ENCODE measurements at regions not wholly inside any gene's neighbourhood (a gene's known extent, or its start where the extent isn't known, plus 50 kb on each side); places are given as distances from the start of the nearest gene placed in this dataset.

DNA sequence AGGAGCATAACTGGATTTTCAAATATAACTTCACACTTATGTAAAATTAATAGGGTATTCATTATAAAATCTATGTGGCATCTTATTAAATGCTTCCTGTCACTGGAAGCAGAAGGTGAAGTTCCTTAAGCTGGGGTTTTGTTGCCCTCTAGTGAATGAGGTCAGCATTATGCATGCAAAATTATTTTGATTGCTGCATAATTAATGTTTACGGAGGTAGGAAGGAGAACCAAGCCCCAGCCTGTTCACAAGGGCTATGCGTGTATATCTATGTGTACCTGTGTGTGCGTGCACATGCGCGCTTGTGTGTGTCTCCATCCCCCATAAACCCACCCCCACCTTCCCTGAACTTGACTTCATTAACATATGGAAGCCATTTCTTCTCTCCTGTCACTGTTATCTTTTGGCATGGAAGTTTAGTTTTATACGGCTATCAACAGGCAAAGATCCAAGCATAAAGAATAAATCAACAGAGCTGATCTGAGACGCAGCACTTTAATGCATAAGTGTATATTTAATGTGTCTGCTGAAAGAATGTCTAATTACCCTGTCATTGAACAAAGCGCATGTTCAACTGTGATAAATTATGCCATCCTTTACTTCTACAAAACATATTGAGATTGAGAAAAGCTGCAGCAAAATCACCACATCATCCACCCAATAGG, 90.2 kb upstream of the CDH4 start:
- DNase-seq (ENCODE audit: low spot score), result no peak

DNA sequence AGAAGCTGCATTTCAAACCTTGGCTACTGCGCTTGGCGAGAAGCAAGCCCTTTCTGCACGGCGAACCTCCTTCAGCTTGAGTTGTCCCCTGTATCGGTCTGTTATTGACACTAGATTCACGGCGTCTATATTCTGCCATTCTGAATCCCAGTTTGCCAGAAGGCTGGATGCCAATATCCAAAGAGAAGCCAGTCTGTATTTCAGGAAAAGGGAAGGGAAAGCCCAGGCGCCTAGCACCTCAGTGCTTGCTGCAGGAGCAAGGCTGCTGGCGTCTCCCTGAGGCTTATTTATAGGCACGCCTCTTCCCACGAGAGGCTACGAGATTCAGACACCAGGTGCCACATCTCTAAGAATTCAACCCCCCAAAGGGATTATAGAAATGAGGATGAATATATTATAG, 89.6 kb upstream of the CDH4 start:
- DNase-seq (ENCODE audit: low spot score), result no peak

DNA sequence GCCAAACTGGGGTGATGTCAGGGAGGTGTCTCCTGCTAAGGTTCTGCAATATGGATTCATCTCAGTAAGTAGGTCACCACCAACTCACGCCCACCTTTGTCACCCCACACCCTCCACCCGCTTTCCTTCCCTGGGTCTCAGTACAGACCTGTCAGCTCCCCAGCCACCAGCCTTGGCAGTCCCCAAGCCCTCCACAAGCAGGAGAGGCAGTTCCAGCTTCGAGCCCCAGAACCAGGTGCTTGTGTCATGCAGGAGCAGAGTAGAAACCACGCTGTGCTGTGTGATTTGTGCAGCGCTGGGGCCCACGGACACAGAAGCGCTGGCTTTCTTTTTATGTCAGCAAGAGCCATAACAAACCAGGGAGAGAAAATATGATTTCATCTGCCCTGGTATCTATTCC, 89.0 kb upstream of the CDH4 start:
- no peak for DNase-seq (ENCODE audit: low spot score)

DNA sequence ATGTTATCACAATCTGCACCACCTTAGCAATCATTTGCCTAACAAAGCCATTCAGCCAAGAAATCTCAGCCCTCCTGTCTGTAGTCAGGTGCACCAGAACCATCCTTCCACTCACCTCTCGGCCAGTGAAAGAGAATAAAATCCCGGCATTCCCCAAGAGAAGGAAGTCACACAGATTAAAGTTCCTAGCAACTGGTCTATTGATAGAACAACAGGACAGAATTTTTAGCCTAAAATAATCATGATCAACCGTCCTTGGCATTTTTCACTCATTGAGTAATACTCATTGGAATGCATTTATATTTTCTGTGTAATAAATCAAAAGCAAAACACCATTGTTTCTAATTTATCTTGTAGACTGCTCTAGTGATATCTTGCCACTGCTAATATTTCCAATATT, 85.7 kb upstream of the CDH4 start:
- peak; percentile 42 for DNase-seq (ENCODE audit: low spot score)

DNA sequence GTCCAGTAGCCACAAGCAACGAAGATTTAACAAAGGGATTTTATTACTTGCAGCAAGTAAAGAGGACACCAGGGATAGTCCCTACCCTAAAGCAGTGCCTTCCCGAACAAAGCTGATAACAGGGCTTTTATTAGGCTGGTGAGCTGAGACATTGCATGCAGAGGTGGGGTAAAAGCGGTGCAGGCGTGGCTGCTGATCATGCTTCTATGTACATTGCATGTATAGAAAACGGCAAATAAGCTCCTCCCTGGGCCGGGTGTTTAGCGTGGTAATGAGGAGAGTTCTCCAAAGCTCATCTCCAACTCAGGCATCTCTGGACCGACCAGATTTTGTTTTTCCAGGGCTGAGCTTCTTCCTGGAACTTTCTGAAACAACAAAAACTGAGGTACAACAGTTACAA, 83.5 kb upstream of the CDH4 start:
- DNase-seq (ENCODE audit: low spot score), result no peak

DNA sequence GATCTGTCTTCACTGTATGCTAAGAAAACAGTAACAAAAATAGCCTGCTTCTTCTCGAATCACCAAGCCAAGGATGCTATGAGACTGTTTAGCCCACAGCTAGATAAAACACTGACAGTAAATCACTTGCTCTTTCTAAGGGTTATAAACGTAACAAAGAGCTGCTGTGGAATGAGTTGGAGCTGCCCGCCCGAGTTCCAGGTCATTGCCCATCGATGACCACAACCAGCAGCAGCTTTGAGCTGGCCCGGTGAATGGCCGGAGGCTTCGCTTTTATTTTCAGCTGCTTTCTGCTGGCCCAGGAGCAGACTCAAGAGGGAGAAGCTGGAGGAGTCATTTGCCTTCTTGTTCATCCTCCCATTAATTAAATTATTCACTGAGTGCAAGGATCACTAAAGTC, 82.2 kb upstream of the CDH4 start:
- no peak for DNase-seq (ENCODE audit: low spot score)

DNA sequence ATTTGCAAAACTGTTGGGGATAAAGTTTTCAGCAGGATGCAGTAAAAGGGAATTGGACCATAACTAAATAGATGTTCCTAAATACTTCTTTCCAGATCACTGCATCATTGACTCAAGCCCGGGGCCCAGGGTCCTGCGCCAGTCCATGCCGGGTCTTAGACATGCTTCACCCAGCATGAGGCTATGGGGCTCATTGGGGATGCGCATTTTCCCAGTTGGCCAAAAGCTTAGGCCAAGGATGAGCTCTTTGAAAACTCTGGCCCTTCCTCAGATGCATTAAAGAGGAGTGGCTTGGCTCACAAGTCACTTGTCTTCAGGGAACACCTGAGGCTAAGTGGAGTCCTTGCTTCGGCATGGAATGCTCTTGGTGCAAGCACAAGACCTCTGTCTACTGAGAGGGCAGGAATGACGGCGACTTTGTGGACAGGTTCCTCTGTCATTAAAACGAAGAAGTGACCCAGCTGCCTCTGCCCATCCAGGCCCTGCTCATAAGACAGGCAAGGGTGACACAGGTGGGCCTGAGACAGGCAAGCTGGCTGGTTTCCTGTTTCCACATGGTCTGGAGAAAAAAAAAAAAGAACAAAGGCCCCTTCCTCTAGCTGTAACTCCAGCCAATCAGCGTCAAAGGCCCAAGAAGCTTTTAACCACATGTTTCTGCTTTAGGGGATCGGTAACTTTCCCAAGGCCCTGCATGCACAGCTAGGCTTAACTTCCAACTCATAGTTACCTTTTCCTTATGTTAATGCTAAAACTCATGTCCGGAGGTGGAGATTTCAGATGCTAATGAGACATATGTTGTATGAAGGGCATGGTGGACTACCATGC, 81.4 kb upstream of the CDH4 start:
- DNase-seq (ENCODE audit: low spot score), result no peak

DNA sequence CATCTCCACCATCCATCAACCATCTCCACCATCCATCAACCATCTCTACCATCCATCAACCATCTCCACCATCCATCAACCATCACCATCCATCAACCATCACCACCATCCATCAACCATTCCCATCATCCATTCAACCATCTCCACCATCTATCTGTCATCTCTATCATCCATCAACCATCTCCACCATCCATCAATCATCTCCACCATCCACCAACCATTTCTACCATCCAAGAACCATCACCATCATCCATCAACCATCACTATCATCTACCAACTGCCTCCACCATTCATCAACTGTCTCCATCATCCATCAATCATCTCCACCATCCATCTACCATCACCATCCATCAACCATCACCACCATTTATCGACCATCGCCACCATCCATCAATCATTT, 78.8 kb upstream of the CDH4 start:
- no peak for DNase-seq (ENCODE audit: low spot score)

DNA sequence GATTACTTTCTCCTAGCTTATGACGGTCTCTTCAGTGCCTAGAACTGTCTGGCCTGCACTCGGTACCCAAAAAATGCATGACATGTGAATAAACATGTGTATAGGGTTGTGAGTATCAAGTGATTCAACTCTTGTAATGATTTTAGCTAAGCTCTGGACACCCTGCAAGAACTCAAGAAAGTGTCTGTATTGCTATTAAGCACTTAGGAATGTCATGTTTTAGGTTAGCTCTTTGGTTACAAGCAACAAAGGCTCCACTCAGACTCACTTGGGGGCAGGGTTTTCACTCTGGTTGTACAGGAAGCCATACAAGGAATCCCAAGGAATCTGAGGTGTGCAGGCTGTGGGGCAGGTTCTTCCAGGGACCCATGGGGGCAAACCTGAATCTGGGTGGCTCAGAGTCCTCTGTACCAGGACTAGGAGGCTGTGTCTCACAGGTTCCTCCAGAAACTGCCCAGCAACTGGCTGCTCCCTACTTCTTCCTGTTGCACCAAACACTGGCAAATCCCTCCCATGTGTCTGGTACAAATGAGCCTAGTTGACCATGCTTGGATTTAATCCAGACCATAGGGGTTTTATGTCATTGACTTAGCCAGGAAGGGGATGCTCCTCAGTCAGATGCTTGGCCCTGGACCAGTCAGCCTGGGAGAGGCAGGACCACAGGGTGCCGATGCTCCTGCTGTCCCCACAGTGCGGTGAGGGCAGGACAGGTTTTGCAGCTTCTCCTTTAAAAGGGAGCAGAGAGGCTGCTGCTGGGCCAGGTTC, 77.9 kb upstream of the CDH4 start:
- no peak for DNase-seq (ENCODE audit: low spot score)

DNA sequence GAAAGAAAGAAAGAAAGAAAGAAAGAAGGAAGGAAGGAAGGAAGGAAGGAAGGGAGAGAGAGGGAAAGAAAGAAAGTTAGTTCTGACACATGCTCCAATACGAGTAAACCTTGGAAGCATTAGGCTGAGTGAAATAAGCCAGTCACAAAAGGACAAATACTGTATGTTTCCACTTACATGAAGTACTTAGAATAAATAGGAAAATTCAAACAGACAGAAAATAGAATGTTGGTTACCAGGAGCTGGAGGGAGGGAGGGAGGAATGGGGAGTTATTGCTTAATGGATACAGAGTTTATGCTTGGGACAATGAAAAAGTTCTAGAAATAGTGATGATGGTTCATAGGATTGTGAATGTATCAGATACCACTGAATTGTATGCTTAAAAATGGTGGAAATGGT, 75.2 kb upstream of the CDH4 start:
- no peak for DNase-seq (ENCODE audit: low spot score)

DNA sequence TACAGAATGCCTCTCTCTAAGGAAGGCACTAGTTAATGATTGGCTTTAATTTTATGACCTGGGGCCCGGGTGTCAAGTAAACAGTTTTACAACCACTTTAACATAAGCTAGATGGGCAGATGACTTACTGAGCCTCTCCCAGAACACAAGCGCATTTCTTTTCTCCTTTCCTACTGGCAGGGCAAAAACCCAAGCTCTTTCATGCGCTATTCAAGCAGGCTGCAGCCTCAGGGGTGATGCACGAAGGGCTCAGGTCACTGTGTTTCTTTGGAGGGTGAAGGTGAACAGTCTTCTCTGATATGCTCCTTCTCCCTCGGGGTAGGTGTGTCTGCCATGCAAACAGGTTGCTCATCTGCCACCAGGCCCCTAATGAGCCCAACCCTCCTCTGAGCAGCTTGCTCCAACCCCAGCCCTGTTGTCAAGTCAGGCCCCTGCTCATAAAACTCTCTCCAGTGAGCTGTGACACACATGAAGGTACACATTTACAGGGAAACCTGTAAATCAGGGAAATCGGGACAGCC, 73.5 kb upstream of the CDH4 start:
- DNase-seq (ENCODE audit: low spot score), result no peak

DNA sequence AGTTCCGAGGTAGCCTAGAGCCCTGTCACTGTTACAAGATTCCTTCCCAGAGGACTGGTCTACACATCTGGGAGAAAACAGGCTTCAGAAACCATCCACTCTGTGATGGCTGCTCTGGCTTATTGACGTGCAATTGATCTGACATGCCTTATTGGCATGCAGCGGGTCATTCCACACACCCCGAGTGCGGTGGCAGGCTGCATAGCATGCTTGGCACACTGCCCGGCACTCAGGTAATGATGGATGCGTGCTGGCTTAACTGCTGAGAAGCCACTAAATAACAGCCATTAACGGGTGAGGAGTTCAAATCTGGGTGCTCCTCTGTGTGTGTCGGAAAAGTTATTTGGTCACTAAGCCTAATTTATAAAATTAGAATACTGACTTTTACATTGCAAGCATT, 67.9 kb upstream of the CDH4 start:
- no peak for DNase-seq (ENCODE audit: low spot score)

DNA sequence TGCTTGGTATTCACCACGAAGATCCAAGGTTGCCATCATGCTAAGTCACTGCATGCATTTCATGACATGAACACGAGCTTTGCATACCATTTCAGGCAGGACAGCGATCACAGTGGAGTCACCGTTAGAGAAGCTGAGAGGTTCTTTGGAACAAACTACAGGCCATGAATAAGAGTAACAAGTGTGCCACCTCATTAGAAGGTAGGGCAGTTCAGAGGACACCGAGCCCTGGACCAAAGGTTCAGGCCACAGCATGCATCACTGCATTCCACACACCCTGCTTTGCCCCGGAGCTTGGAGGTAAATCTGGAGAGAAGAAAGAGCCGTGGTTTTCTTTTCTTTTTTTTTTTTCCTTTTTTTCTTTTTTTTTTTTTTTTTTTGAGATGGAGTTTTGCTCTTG, 66.9 kb upstream of the CDH4 start:
- peak; percentile 38 for DNase-seq (ENCODE audit: low spot score)

DNA sequence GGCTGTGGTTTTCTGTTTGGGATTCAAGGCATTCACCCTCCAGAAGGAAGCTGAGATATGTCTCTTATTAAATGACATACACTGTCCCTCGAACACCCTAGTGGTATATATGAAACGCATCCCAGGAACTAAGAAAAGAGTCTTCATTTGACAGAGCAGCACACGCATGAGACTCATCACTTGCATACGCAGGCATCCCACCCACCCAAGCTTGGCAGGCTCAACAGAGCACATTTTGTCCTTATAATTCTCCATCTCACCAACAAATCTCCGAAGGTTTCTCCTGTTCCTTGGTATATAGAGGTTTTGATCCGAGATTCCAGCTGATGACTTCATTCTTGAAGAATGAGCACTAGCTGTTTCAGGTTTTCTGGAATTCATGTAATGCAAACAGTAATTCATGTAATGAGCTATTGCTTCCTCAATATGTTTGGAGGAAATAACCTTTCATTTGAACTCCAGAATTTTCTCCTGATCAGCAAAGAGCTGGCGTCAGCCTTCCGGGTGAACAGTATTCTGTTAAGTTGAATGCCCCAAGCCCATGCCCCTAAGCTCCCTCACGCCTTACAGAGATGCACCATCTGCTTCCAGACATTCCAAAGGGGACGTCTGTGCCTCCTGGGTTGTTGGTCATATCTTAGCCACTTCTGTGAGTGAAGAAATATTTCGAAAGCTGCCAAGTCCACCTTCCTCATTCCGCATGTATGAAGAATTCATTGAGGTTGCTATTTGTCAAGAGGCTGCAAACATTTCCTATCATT, 66.0 kb upstream of the CDH4 start:
- DNase-seq (ENCODE audit: low spot score), result peak; percentile 97

DNA sequence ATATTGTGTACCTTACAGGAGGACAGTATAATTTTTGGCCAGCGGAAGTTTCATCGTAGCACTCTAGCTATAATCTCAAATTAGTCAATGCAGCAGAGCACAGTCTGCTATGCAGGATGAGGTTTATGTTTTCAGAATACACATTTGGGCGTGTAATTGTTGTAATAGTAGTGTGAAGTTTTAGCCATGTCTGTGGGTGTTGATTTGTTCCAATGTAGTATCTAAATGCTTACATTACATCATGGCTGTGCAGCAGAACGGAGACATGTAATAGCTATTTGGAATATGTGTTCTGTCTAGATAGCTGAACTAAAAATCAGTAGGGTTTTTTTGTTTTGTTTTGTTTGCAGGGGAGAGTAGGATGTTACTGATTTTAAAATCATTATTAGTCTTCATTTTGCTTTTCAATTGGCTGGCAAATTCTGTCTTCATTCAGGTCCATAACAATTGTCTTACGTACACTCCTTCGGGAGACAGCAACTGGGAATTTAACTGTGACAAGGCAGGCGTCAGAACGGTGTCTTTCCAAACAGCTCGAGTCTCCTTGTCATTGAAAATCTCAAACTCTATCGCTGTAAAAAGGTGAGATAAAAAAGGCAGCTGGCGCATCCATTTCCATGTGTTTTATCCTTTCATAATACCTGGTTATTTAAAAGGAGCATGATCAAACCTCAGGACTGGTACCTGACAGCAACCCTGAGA, 65.1 kb upstream of the CDH4 start:
- DNase-seq (ENCODE audit: low spot score), result no peak

DNA sequence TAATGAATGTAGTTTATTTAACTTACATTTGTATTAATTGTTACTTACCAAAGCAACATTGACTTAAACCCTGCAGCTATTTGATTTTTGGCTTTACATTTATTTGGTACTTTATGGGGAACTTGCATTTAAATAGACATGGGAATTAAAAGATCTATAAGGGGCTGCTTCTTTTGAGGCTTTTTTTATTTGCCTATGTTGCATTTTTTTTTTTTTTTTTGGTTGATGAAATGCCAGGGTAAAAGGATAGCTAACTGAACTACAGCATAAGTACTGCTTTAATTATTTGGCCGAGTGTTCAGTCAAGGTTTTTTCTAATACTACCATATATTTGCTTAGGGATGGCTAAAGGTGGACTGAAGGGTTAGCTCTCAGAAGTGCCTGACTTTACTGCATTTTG, 62.5 kb upstream of the CDH4 start:
- no peak for DNase-seq (ENCODE audit: low spot score)

DNA sequence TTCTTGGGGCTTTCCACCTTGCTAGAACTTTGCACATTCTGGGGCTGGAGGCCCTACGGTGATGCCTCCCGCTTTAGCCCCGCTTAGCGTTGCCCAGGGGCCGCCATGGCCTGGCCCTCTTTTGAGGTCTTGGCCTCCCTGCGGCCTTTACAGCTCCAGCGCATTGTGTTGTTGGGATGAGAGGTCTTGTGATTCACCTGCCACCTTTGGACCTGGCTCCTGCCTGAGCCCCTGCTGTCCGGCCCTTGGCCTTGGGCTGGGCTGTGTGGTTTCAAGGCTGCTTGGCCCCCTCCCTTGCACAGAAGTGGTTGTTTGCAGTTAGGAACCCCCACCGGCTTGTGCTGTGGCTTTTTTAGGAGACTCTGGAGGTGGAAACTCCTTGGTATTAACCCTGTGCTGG, 61.0 kb upstream of the CDH4 start:
- DNase-seq (ENCODE audit: low spot score), result no peak

DNA sequence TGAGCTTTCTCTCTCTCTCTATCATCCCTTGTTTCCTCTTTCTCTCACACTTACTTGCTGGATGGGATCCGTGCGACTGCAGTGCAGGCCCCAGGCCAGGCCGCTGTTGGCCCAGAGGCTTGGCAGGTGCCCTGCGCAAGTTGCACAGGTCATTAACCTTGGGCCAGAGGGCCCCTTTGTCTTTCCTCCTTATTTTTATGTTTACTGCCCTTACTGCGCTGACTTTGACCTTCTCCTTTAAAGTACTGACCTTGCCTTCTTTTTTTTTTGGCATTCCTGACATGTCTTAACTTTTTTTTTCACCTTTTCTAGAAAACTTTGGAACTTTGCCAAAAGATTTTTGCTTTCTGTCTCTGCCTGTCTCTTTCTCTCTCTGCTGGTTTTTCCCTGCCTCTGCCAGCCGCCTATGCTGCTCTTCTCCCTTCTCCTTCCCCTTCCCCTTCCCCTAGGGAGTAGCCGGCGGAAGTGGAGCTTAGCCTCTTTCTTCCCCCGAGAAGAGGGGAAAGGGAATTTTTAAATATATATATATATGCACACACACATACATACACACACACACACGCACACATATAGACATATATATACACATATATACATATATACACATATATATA, 59.6 kb upstream of the CDH4 start:
- no peak for DNase-seq (ENCODE audit: low spot score)

DNA sequence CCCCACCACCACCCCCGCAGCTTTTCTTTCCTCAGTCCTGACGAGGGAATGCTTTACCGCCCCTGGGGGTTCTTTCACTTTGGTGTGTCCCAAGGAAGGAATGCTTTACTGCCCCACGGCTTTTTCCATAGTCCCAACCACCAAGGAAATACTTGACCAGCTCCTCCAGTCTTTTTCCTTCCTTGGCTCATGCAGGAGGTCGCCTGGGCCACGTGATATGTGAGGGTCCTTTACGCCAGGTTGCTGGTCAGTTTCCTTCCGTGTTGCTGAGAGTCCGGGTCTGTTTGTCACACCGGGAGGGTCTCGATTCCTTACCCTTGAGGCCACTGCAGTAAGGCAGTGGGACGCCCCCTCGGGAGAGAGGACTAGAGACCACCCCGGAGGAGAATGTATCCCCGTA, 58.9 kb upstream of the CDH4 start:
- DNase-seq (ENCODE audit: low spot score), result no peak
